ENCODE measurements at regions not wholly inside any gene's neighbourhood (a gene's known extent, or its start where the extent isn't known, plus 50 kb on each side); places are given as distances from the start of the nearest gene placed in this dataset.

GRCh38 chr16:87250431-87250960, 66.7 kb downstream of the C16orf95 start:
- Mint-ChIP-seq H3K36me3 (ENCODE audit: low read depth) (no peaks in the 10 kb centered on the region), H3K27me3 (peaks cover 5% of the 10 kb centered on the region), H3K4me3 (no peak overlapping the region), H3K9me3 (no peaks in the 10 kb centered on the region), H3K4me1 (no peaks in the 10 kb centered on the region), H3K27ac (no peak overlapping the region)
- TF ChIP-seq CTCF (IDR thresholded peaks at IDR 0.05): no peak
- no peak for DNase-seq
- ATAC-seq (ENCODE audit: low read depth): no peak
- intact Hi-C loops (cut with micrococcal nuclease): no loop called here
- ChIA-PET POLR2A (no interaction called here), CTCF (no interaction called here)

GRCh38 chr16:87252269-87252970, 64.8 kb downstream of the C16orf95 start:
- no peaks in the 10 kb centered on the region for H3K4me1 Mint-ChIP-seq
- no peak overlapping the region for H3K4me3 Mint-ChIP-seq
- no peaks in the 10 kb centered on the region for H3K9me3 Mint-ChIP-seq
- ChIA-PET POLR2A (no interaction called here), CTCF (no interaction called here)
- no peaks in the 10 kb centered on the region for H3K36me3 Mint-ChIP-seq (ENCODE audit: low read depth)
- DNase-seq (no peak), ATAC-seq (ENCODE audit: low read depth) (no peak)
- TF ChIP-seq CTCF (IDR thresholded peaks at IDR 0.05): no peak
- H3K27me3 Mint-ChIP-seq: peaks cover 1% of the 10 kb centered on the region
- H3K27ac Mint-ChIP-seq: no peak overlapping the region
- intact Hi-C loops (cut with micrococcal nuclease): no loop called here

All from activated B cell treated with CpG ODN at 0.5 μM for 24 hours (primary cell).